ENCODE measurements at regions not wholly inside any gene's neighbourhood (a gene's known extent, or its start where the extent isn't known, plus 50 kb on each side); places are given as distances from the start of the nearest gene placed in this dataset.

- intact Hi-C loops (cut with micrococcal nuclease) (no loop called here), in situ Hi-C loops (cut with MboI) (no loop called here)
- Histone ChIP-seq H3K4me2 (ENCODE audit: insufficient read depth, low read length) (no peak overlapping the region), H2AFZ (ENCODE audit: low read depth, low read length) (no peak overlapping the region), H3K9me1 (ENCODE audit: control insufficient read depth, insufficient read depth, low read length) (no peaks in the 10 kb centered on the region), H3K79me2 (ENCODE audit: control insufficient read depth, insufficient read depth, low read length) (no peaks in the 10 kb centered on the region), H3K36me3 (ENCODE audit: control insufficient read depth, insufficient read depth, low read length) (no peaks in the 10 kb centered on the region), H3K27me3 (ENCODE audit: control insufficient read depth in 2 of 2, insufficient read depth in 2 of 2, low read length in 2 of 2) (peaks cover 59 to 71% of the 10 kb centered on the region in 2 experiments), H3K9me3 (replicated peaks; ENCODE audit: control insufficient read depth, insufficient read depth, low read depth, low read length) (no peaks in the 10 kb centered on the region), H4K20me1 (replicated peaks; ENCODE audit: control insufficient read depth, insufficient read depth, low read length) (peaks cover 4% of the 10 kb centered on the region; the same call in 1 of the 2 replicates), H3K27ac (ENCODE audit: extremely low read depth, low read depth, low read length) (no peak overlapping the region), H3K4me1 (replicated peaks in 1 of 2; ENCODE audit: control insufficient read depth in 2 of 2, insufficient read depth in 2 of 2, low read length in 2 of 2) (peaks cover 0 to 4% of the 10 kb centered on the region in 2 experiments; a peak in 2 of 5 replicates), H3K4me3 (no peak overlapping the region), H3K9ac (ENCODE audit: insufficient read depth in 1 of 2, low read depth in 2 of 2, low read length in 2 of 2) (no peak overlapping the region)
- no peak for DNase-seq (ENCODE audit: extremely low read depth in 1 of 4, low spot score in 3 of 4)
- WGBS (ENCODE audit: insufficient coverage, low coverage, missing lambda C conversion rate) = 2% methylated on average over 20 of the region's 23 CpGs
- POLR2A ChIA-PET = no interaction called here
- CTCF ChIA-PET (ENCODE audit: low intra/inter-chr PET ratio) = no interaction called here
- BruUV-seq (replicated peaks) = no TSS peak
- ATAC-seq = no peak
- no peak for FAIRE-seq
- TF ChIP-seq SOX6 (IDR thresholded peaks at IDR 0.05) = no peak
- TF ChIP-seq BHLHE40 (IDR thresholded peaks at IDR 0.05; ENCODE audit: low read length) = no peak
- TF ChIP-seq ZBTB2 (IDR thresholded peaks at IDR 0.05) = no peak
- TF ChIP-seq TRIM24 (IDR thresholded peaks at IDR 0.05) = no peak
- TF ChIP-seq ZNF212 (CRISPR knock-in tag; IDR thresholded peaks at IDR 0.05) = no peak
- TF ChIP-seq ZNF695 (CRISPR knock-in tag; IDR thresholded peaks at IDR 0.05) = no peak
- TF ChIP-seq ZC3H11A (IDR thresholded peaks at IDR 0.05; ENCODE audit: low read depth, low read length) = no peak
- no peak for TF ChIP-seq AFF1 (IDR thresholded peaks at IDR 0.05; ENCODE audit: low read depth in 1 of 2, partially characterized antibody in 2 of 2)
- no peak for TF ChIP-seq MYNN (IDR thresholded peaks at IDR 0.05)
- no peak for TF ChIP-seq MYNN (CRISPR knock-in tag; IDR thresholded peaks at IDR 0.05)
- no peak for TF ChIP-seq EWSR1 (IDR thresholded peaks at IDR 0.05; ENCODE audit: borderline replicate concordance, low read depth, partially characterized antibody)
- TF ChIP-seq POLR2G (IDR thresholded peaks at IDR 0.05; ENCODE audit: low read depth, low read length) = no peak
- no peak for TF ChIP-seq GABPB2 (CRISPR knock-in tag; conservative IDR thresholded peaks at IDR 0.05)
- no peak for TF ChIP-seq ZNF764 (CRISPR knock-in tag; IDR thresholded peaks at IDR 0.05; ENCODE audit: low read depth)
- no peak for TF ChIP-seq ZNF436 (CRISPR knock-in tag; IDR thresholded peaks at IDR 0.05)
- no peak for TF ChIP-seq IRF9 (tag; IDR thresholded peaks at IDR 0.05)
- no peak for TF ChIP-seq RBBP5 (IDR thresholded peaks at IDR 0.05; ENCODE audit: borderline replicate concordance, insufficient read depth, low read length, poor library complexity, severe bottlenecking)
- no peak for TF ChIP-seq RFX5 (IDR thresholded peaks at IDR 0.05; ENCODE audit: low read depth, low read length)
These were observed 104.3 kb downstream of the DACT2 start for GRCh38 chr6:168215121-168215808.
